Activated T-helper 1 cell treated with anti-CD3 and anti-CD28 coated beads, Interleukin-2, amount 50 U/mL, for 16 hours (primary cell): ENCODE measurements at regions not wholly inside any gene's neighbourhood (a gene's known extent, or its start where the extent isn't known, plus 50 kb on each side); places are given as distances from the start of the nearest gene placed in this dataset.

Source experiments
- DNase-seq, 2 donors: peaks; one replicate each; pipeline ENCODE4 v3.0.0-alpha.2; 2020; ENCODE audit warnings: low read depth in 1 of 2, low spot score in 1 of 2

DNA sequence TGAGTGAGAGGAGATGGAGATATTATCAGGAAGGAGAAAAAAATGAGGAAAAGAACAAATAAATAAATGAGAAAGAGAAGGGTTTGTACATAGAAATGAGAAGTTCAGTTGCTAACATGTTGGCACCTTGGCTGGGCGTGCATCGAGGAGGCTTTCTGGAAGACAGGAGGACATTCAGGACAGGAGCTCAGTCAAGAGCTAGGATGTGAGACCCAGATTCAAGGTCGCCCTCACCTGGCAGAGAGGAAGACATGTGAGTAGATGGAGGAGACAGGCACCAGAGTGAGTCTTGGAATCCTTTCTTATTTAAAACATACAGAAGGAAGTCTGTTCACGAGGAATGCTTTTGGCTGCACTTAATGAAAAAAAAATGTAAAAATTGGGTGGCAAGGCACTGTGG, 640.9 kb downstream of the NPHP4 start:
- no peak for DNase-seq

DNA sequence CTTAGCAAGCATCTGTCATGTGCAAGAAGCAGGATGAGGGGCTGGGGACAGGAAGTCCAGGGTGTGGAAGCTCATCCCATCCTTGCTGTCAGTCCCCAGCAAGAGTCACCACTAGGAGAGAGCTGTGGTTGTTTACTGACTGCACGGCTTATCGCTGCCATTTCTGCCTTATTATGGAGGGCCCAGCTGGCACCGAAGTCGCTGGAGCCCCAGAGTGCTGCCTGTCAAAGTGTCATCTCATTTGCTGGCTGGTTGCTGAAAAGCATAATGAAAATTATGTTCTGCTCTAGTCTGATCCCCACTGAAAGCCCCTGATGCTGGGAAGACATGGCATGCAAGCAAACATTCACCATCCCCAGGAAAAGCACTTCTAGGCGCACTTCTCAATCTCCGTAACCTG, 642.7 kb downstream of the NPHP4 start:
- no peak for DNase-seq

GRCh38 chr1:5348732-5349465, 643.3 kb downstream of the NPHP4 start:
- DNase-seq, result no peak

- no peak for DNase-seq
These were observed 644.5 kb downstream of the NPHP4 start for GRCh38 chr1:5347726-5348125.

GRCh38 chr1:5345556-5345955, 646.7 kb downstream of the NPHP4 start:
- DNase-seq, result no peak

GRCh38 chr1:5343256-5344020, 648.8 kb downstream of the NPHP4 start:
- no peak for DNase-seq

GRCh38 chr1:5342830-5343229, 649.4 kb downstream of the NPHP4 start:
- DNase-seq, result no peak

DNA sequence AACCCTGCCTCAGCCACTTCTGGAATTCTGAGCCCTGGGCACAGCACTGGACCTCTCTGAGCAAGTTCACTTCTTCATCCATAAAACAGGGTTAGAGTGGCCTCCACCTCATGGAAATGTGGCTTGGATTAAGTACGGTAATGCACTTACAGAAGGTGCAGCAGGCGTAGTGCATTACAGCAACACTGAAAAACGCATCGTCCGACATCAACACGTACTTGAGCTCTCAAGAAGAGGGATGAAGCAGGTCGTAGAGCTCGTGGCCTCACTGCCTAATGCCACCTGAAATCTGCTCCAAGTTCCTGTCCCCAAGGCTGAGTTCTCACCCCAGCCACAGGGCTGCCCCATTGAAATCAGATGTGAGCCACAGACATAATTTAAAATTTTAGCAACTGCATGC, 650.1 kb downstream of the NPHP4 start:
- no peak for DNase-seq

DNA sequence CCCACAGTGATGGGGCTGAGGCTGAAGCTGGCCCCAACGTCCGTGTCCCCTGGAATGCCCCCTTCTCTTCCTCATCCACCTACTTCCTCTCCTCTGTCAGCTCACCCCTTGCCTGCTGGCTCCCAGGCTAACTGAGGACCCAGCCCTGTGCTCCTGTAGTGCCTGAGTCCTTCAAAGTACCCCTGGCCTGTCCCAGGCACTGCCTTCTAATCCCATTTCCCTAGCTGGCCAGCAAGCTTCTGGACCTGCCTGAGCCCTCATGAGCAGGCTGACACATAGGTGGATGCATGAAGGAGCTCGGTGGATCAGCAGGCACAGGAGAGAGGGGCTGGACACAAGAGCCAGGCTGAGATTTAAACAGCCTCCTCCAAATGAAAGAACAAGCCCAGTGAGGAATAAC, 650.8 kb downstream of the NPHP4 start:
- DNase-seq, result no peak

GRCh38 chr1:5340560-5341130, 651.6 kb downstream of the NPHP4 start:
- DNase-seq, result no peak

GRCh38 chr1:5338466-5338865, 653.8 kb downstream of the NPHP4 start:
- no peak for DNase-seq

DNA sequence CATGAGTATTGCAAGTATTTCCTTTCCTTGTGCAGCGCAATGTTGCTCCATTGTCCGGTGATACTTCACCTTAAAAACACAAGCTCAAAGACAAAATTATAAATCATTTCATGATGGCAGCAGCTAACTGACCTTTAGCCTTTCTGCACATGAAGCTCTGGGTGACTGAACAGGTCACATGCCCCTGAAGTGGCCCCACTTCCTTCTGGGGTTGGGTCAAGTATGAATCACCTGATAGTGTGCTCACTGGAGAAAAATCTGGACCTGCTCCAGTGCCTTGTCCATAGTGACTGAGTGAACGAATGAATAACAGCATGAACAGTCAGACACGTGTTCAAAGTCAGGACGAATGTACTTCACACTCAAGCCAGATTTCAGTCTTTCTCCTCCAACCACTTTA, 658.9 kb downstream of the NPHP4 start:
- no peak for DNase-seq

DNA sequence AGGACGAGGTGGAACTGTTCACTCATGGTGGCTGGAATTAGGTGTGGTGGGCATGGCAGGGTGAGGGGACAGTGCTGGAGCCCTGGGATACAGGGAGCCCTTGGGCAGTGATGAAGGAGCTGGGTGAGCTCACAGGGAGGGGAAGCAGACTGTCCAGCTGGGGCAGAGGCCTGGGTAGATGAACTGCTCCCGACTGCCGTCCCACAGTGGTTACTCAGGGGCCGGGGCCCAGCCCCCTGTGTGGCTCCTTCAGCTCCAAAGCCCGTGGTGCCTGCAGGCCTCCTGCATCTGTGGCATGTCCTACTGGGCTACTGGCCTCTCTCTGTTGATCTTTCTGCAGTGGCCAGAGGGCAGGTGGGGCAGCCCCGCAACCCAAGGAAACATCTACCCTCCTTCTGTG, 661.1 kb downstream of the NPHP4 start:
- DNase-seq, result no peak

DNA sequence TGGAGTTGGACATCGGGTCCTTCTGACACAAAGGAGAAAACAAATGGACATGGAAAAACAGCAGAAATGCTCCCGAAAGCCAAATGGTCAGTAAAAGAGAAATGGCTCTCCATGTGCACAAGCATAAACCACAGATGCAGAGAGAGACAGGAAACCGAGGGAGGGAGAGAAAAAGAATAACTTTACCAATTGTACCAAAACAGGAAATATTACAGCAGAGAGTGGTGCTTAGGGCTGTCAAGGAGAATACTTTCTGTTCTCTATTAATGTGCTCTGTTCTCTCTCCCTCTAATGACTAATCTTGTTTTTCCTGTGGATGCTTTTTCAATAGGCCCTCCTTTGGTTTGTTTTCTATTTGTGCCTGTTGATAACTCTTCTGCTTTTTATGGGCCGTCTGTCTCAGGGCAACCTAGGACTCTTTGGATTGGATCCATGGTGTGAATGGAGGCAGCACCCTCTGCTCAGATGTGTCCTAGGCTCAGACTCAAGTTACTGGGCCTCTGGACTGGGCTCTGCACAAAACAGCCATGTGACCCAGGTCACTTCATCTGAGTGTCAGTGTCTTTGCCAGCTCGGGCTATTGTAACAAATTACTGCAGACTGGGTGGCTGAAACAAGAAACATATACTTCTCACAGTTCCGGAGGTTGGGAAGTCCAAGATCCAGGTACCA, 663.0 kb downstream of the NPHP4 start:
- no peak for DNase-seq

DNA sequence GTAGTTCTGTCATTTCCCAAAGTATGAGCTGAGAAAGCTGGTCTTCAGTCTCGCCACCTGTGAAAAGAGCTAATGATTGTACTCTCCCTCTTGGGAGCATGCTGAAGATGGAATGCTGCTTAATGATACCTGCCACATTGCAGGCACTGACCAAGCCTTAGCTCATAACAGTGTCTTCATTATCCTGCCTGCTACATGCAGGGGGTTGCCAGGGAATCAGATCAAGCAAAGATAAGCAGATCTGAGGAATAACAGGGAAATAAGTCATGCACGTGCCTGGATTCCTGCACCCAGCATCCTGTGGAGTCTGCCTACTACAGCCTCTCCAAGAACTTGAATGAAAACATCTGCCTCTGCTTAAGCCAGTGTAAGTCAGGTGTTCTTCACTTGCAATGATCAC, 667.3 kb downstream of the NPHP4 start:
- DNase-seq, result no peak

GRCh38 chr1:5318143-5318816, 663.9 kb downstream of the AJAP1 start:
- DNase-seq, result no peak

GRCh38 chr1:5317391-5317790, 663.0 kb downstream of the AJAP1 start:
- DNase-seq, result no peak

GRCh38 chr1:5312862-5313261, 658.5 kb downstream of the AJAP1 start:
- no peak for DNase-seq

- DNase-seq, result no peak
These were observed 657.9 kb downstream of the AJAP1 start for GRCh38 chr1:5312293-5312674.

- no peak for DNase-seq
These were observed 657.4 kb downstream of the AJAP1 start for GRCh38 chr1:5311634-5312292.

- no peak for DNase-seq
These were observed 656.7 kb downstream of the AJAP1 start for GRCh38 chr1:5311147-5311546.
